ENCODE measurements at regions not wholly inside any gene's neighbourhood (a gene's known extent, or its start where the extent isn't known, plus 50 kb on each side); places are given as distances from the start of the nearest gene placed in this dataset.
"Not testable (repeated sequence)": the region's sequence is repeated elsewhere in the genome, so short reads cannot be mapped to it uniquely, and the experiment has no call there.

- DNase-seq (ENCODE audit: low read depth in 4 of 4, low spot score in 3 of 4): no peak
Measured at GRCh38 chr2:57460396-57461276, 586.0 kb upstream of the VRK2 start.

GRCh38 chr2:57461624-57462023 lies 585.0 kb upstream of the VRK2 start:
- no peak for DNase-seq (ENCODE audit: low read depth in 4 of 4, low spot score in 3 of 4)

GRCh38 chr2:57465067-57465466 lies 581.5 kb upstream of the VRK2 start:
- DNase-seq (ENCODE audit: low read depth in 4 of 4, low spot score in 3 of 4): no peak

- no peak for DNase-seq (ENCODE audit: low read depth in 4 of 4, low spot score in 3 of 4)
Measured at GRCh38 chr2:57465967-57466366, 580.6 kb upstream of the VRK2 start.

GRCh38 chr2:57475391-57475790 lies 571.2 kb upstream of the VRK2 start:
- no peak for DNase-seq (ENCODE audit: low read depth in 4 of 4, low spot score in 3 of 4)

DNA sequence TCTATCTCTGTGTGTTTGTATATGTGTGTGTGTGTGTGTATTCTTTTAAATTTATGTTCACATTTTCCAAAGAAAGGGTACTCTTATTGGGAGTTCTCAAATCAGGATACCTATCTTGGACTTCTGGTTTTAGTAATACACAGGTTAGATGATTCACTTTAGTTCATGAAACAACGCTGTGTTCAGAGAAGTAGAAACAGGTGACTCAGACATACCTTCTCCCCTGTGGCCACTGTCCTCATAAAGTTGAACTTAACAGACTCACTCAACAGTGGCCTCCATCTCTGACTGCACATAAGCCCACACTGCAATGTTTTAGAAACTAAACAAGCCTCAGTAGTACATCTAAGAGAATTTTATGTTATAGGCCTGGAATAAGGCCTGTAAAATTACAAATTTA lies 566.6 kb upstream of the VRK2 start:
- no peak for DNase-seq (ENCODE audit: low read depth in 4 of 4, low spot score in 3 of 4)

DNA sequence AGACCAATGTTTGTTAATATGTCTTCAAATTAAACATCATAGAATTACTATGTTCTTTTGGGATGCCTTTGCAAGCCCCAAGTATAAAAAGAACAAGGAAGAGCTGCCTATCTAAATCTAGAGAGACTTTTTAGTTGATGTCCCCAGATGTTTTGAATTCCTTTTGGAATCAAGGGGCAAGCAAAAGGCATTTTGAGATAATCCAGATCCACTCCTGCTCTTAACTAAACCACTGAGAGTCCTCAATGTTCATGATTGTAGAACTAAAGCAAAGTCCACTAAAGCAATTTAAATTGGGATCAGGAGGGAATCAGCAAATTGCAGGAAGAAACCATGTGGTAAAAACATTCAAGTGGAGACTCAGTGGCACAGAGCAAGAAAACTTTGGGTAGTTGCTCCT lies 558.5 kb upstream of the VRK2 start:
- no peak for DNase-seq (ENCODE audit: low read depth in 4 of 4, low spot score in 3 of 4)

GRCh38 chr2:57490741-57491140 lies 555.9 kb upstream of the VRK2 start:
- no peak for DNase-seq (ENCODE audit: low read depth in 4 of 4, low spot score in 3 of 4)

- no peak for DNase-seq (ENCODE audit: low read depth in 4 of 4, low spot score in 3 of 4)
Measured at GRCh38 chr2:57491213-57491612, 555.4 kb upstream of the VRK2 start.

DNA sequence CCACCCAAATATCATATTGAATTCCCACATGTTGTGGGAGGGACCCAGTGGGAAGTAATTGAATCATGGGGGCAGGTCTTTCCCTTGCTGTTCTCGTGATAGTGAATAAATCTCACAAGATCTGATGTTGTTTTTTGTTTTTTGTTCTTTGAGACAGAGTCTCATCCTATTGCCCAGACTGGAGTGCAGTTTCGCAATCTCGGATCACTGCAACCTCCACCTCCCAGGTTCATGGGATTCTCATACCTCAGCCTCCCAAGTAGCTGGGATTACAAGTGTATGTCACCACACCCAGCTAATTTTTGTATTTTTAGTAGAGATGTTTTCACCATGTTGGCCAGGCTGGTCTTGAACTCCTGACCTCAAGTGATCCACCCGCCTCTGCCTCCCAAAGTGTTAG lies 552.6 kb upstream of the VRK2 start:
- DNase-seq (ENCODE audit: low read depth in 4 of 4, low spot score in 3 of 4): not testable (repeated sequence)

DNA sequence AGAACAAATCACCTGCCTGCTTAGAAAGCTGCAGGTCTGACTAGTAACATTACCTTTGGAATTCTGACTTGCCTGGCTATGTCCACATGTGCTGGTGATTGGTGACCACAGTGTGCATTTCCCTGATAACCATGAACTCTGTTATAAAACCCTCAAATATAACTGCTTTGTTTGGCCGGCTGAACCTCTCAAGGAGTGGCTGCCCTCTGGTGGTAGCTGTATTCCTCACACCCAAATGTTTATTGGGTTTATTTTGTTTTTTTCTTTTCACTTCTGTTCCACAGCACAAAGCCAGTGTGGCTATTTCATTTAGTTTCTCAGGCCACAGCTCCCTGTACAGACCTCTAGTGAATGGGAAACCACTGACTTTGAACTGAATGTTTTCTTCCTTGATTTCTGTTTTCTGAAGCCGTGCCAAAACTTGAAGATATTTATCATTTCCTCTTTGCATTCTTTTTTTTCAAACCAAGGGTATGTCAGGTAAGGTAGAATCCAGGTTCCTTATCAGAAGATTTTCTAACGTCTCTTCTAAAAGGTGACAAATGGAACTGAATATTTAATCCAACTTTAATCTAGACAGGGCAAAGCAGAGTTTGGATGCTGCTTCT lies 549.0 kb upstream of the VRK2 start:
- DNase-seq (ENCODE audit: low read depth in 4 of 4, low spot score in 3 of 4): peak; percentile 27 to 43 (median 36)

DNA sequence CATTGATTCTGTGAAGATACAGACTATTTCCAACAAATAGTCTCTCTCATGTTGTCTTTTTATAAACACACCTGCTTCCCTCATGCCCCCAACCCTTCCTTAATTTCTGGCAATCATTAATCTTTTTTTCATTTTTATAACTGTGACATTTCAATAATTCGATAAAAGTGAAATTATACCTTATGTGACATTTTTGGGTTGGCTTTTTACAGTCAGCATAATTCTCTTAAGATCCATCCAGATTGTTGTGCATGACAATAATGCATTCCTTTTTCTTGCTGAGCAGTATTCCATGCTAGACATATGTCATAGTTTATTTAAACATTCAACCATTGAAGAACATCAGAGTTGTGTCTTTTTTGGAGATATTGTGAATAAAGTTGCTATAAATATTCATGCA lies 541.8 kb upstream of the VRK2 start:
- DNase-seq (ENCODE audit: low read depth in 4 of 4, low spot score in 3 of 4): no peak

DNA sequence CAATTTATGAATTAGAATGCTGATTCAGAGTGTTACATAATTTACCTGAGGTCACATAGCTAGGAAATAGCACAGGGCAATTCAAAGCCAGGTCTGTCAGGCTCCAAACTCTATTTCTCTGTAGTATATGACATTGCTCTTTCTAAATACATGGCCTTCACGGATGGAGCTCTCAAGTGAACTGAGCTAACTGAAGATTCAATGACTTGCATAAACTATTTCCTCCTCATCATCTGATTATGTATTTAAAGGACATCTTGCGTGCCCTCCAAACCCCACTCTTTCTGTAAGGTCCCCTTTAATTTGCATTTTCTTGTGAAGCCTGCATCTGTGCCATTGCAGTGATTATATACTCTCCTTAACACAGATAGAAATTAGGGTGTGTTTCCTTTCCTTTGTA lies 537.4 kb upstream of the VRK2 start:
- DNase-seq (ENCODE audit: low read depth in 4 of 4, low spot score in 3 of 4): no peak

- DNase-seq (ENCODE audit: low read depth in 4 of 4, low spot score in 3 of 4): no peak
Measured at GRCh38 chr2:57510704-57511103, 535.9 kb upstream of the VRK2 start.

DNA sequence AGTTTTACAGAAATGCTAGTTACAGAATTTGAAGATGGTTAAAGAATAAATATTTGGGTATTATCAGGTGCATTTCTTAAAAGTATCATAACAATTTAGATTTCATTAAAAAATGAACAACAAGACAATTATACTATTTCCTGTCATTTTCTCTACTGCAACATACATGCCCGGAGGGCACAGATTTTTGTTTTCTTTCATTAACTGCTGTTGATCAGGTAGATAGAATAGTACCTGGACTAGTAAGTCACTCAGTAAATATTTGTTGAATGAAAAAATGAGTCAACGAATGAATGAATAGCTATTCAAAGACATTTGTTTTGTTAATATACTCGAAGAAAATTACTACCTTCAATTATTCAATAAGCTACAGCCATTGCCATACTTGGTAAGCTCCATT lies 531.2 kb upstream of the VRK2 start:
- no peak for DNase-seq (ENCODE audit: low read depth in 4 of 4, low spot score in 3 of 4)

- DNase-seq (ENCODE audit: low read depth in 4 of 4, low spot score in 3 of 4): peak in 3 of 4 donors; percentile 8 to 29 (median 10)
Measured at GRCh38 chr2:57516698-57517340, 529.8 kb upstream of the VRK2 start.

DNA sequence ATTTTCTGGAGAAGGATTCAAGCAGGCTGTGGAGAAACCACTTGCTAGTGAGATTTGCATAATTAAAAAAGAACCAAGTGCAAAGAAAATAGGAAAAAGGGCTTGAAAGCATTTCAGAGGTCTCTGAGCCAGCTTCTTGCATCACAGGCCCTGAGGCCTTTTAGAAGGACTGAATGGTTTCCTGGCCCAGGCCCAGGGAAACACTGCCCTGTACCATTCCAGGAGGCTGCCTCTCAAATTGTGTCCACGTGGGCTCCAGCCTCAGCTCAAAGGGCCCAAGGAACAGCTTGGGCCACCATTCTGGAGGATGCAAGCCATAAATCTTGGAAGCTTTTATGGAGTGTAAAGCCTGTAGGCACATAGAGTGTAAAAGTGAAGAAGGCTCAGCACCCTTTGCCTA lies 523.3 kb upstream of the VRK2 start:
- DNase-seq (ENCODE audit: low read depth in 4 of 4, low spot score in 3 of 4): no peak

- no peak for DNase-seq (ENCODE audit: low read depth in 4 of 4, low spot score in 3 of 4)
Measured at GRCh38 chr2:57527685-57528084, 518.9 kb upstream of the VRK2 start.

- DNase-seq (ENCODE audit: low read depth in 4 of 4, low spot score in 3 of 4): no peak
Measured at GRCh38 chr2:57528499-57528898, 518.1 kb upstream of the VRK2 start.

- no peak for DNase-seq (ENCODE audit: low read depth in 4 of 4, low spot score in 3 of 4)
Measured at GRCh38 chr2:57534358-57534757, 512.2 kb upstream of the VRK2 start.

DNA sequence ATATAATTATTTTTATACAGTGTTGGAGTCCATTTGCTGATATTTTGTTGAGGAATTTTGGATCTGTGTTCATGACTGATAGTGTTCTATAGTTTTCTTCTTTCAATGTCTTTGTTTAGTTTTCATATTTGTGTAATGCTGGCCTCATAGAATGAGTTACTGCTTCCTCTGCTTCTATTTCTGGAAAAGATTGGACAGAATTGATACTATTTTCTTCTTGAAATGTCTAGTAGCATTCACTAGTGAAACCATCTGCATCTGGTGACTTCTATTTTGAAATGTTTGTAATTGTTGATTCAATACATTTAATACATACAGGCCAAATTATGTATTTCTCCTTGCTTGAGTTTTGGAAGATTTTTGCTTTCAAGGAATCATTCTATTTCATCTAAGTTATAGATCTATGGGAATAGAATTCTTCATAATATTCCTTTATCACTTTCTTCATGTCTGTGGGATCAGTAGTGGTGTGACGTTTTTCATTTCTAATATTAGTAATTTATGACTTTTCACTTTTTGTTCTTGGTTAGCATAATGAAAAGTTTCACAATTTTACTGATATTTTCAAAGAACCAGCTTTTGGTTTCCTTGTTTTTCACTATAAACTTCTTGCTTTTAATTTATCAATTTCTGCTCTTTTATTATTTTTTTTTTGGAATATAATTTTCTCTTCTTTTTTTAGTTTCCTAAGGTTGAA lies 509.9 kb upstream of the VRK2 start:
- DNase-seq (ENCODE audit: low read depth in 4 of 4, low spot score in 3 of 4): no peak
